ENCODE measurements at regions not wholly inside any gene's neighbourhood (a gene's known extent, or its start where the extent isn't known, plus 50 kb on each side); places are given as distances from the start of the nearest gene placed in this dataset.

DNA sequence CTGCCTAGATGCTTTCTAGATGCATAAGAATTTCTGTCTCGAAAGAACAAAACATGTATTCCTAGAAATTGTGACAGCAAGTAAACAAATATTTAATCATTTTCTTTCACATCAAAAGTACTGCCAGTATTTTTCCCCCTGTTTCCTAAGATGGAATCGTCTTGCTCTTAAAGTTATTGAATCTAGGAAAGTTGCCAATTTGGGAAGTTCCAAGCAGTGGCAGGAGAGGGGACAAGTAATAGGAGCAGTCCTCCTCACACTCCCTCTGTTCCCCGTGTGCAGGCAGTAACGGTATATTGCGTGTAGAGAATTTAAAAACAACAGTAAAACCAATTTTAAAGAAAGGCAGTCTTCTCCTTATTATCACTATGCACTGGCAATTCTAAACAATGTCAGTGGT, 619.8 kb downstream of the TBL1XR1 start:
- H3K4me1 ChIP-seq (ENCODE audit: control insufficient read depth, extremely low read depth, insufficient read depth, low read length): no peaks in the 10 kb centered on the region
- no peaks in the 10 kb centered on the region for H3K36me3 ChIP-seq (ENCODE audit: control insufficient read depth in 2 of 2, extremely low read depth in 1 of 2, insufficient read depth in 2 of 2, low read length in 2 of 2)
- no peak overlapping the region for H3K9ac ChIP-seq (ENCODE audit: control insufficient read depth, extremely low read depth, insufficient read depth, low read length)
- no peaks in the 10 kb centered on the region for H3K27me3 ChIP-seq (ENCODE audit: control insufficient read depth, extremely low read depth, insufficient read depth, low read length)
- dilution Hi-C loops (cut with MboI; ENCODE audit: extremely low pct_ligation_motif_present, low sequenced_read_pairs): no loop called here
- no peak overlapping the region for H3K4me3 ChIP-seq (ENCODE audit: control insufficient read depth in 2 of 3, extremely low read depth in 1 of 3, insufficient read depth in 2 of 3, low read depth in 1 of 3, low read length in 3 of 3)
- H3K27ac ChIP-seq (ENCODE audit: control insufficient read depth, insufficient read depth, low read length): no peak overlapping the region
- no peak overlapping the region for H3K4me2 ChIP-seq (ENCODE audit: control insufficient read depth, extremely low read depth, insufficient read depth, low read depth, low read length)
- DNase-seq (ENCODE audit: low read depth, low spot score) (no peak), FAIRE-seq (no peak)
- H3K9me1 ChIP-seq (ENCODE audit: control insufficient read depth, extremely low read depth, insufficient read depth, low read length): no peaks in the 10 kb centered on the region
- no peaks in the 10 kb centered on the region for H3K79me2 ChIP-seq (ENCODE audit: control insufficient read depth, insufficient read depth, low read length)
- no peak overlapping the region for H2AFZ ChIP-seq (ENCODE audit: control insufficient read depth, low read length)
- no peaks in the 10 kb centered on the region for H4K20me1 ChIP-seq (ENCODE audit: control insufficient read depth, extremely low read depth, insufficient read depth, low read length)
- H3K9me3 ChIP-seq (ENCODE audit: control insufficient read depth, low read depth, low read length): no peaks in the 10 kb centered on the region
- no peak for TF ChIP-seq EZH2 (IDR thresholded peaks at IDR 0.05; ENCODE audit: low read length)
- TF ChIP-seq, protein P1, sequence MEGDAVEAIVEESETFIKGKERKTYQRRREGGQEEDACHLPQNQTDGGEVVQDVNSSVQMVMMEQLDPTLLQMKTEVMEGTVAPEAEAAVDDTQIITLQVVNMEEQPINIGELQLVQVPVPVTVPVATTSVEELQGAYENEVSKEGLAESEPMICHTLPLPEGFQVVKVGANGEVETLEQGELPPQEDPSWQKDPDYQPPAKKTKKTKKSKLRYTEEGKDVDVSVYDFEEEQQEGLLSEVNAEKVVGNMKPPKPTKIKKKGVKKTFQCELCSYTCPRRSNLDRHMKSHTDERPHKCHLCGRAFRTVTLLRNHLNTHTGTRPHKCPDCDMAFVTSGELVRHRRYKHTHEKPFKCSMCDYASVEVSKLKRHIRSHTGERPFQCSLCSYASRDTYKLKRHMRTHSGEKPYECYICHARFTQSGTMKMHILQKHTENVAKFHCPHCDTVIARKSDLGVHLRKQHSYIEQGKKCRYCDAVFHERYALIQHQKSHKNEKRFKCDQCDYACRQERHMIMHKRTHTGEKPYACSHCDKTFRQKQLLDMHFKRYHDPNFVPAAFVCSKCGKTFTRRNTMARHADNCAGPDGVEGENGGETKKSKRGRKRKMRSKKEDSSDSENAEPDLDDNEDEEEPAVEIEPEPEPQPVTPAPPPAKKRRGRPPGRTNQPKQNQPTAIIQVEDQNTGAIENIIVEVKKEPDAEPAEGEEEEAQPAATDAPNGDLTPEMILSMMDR (optimal IDR thresholded peaks at IDR 0.05 in 1 of 3, IDR thresholded peaks at IDR 0.05 in 1 of 3, conservative IDR thresholded peaks at IDR 0.05 in 1 of 3; ENCODE audit: extremely low read depth in 1 of 3, insufficient read depth in 2 of 3, low read length in 3 of 3): no peak

DNA sequence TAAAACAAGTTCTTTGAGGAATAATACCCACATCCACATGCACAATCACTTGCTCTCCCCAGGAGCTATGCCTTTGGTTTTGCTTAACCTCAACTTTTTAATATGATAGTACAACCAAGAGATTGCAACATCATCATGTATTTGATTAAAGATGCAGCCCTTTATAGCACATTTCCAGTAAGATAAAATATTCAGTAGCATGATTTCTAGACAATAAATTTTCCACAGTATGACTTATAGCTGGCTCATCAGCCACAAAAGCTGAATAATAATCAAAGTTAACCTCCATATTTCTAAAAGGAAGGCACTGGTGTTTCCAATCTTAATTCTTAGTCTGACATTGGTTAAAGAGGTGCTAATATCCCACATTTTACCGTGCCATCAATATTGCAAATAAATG, 622.5 kb downstream of the TBL1XR1 start:
- H3K9me1 ChIP-seq (ENCODE audit: control insufficient read depth, extremely low read depth, insufficient read depth, low read length): no peaks in the 10 kb centered on the region
- H3K4me3 ChIP-seq (ENCODE audit: control insufficient read depth in 2 of 3, extremely low read depth in 1 of 3, insufficient read depth in 2 of 3, low read depth in 1 of 3, low read length in 3 of 3): no peak overlapping the region
- no peak overlapping the region for H2AFZ ChIP-seq (ENCODE audit: control insufficient read depth, low read length)
- no peak for DNase-seq (ENCODE audit: low read depth, low spot score)
- no peaks in the 10 kb centered on the region for H3K27me3 ChIP-seq (ENCODE audit: control insufficient read depth, extremely low read depth, insufficient read depth, low read length)
- H3K9me3 ChIP-seq (ENCODE audit: control insufficient read depth, low read depth, low read length): no peaks in the 10 kb centered on the region
- no peak overlapping the region for H3K27ac ChIP-seq (ENCODE audit: control insufficient read depth, insufficient read depth, low read length)
- TF ChIP-seq, protein P1 (optimal IDR thresholded peaks at IDR 0.05 in 1 of 3, IDR thresholded peaks at IDR 0.05 in 1 of 3, conservative IDR thresholded peaks at IDR 0.05 in 1 of 3; ENCODE audit: extremely low read depth in 1 of 3, insufficient read depth in 2 of 3, low read length in 3 of 3): no peak
- no peaks in the 10 kb centered on the region for H3K4me1 ChIP-seq (ENCODE audit: control insufficient read depth, extremely low read depth, insufficient read depth, low read length)
- no peak overlapping the region for H3K4me2 ChIP-seq (ENCODE audit: control insufficient read depth, extremely low read depth, insufficient read depth, low read depth, low read length)
- H4K20me1 ChIP-seq (ENCODE audit: control insufficient read depth, extremely low read depth, insufficient read depth, low read length): no peaks in the 10 kb centered on the region
- H3K36me3 ChIP-seq (ENCODE audit: control insufficient read depth in 2 of 2, extremely low read depth in 1 of 2, insufficient read depth in 2 of 2, low read length in 2 of 2): no peaks in the 10 kb centered on the region
- no peak overlapping the region for H3K9ac ChIP-seq (ENCODE audit: control insufficient read depth, extremely low read depth, insufficient read depth, low read length)
- no peak for FAIRE-seq
- H3K79me2 ChIP-seq (ENCODE audit: control insufficient read depth, insufficient read depth, low read length): no peaks in the 10 kb centered on the region
- dilution Hi-C loops (cut with MboI; ENCODE audit: extremely low pct_ligation_motif_present, low sequenced_read_pairs): no loop called here
